Right lobe of liver (tissue), 4 donors: ENCODE measurements at regions not wholly inside any gene's neighbourhood (a gene's known extent, or its start where the extent isn't known, plus 50 kb on each side); places are given as distances from the start of the nearest gene placed in this dataset.

Experiments
- POLR2A ChIP-seq: fragments of 450-650 bp; IDR thresholded peaks from one replicate; pipeline ENCODE4 v1.6.1; 2017; ENCODE audit warnings: antibody characterized with exemption, mild to moderate bottlenecking
- TF ChIP-seq, protein P1 (sequence below), 4 donors: fragments of 200-600 bp in 3 of 4; fragments of 450-650 bp in 1 of 4; IDR thresholded peaks; one replicate each; pipeline versions ENCODE4 v1.5.1 to v1.8.0; 2016 to 2022; ENCODE audit warnings: antibody characterized with exemption in 4 of 4, mild to moderate bottlenecking in 2 of 4
- donor health status: DM: no; HTN: no; CAD: no.
- donor health status: DM: no; HTN: no; CAD: no.
- donor health status: DM: no; HTN: yes; CAD: no.

DNA sequence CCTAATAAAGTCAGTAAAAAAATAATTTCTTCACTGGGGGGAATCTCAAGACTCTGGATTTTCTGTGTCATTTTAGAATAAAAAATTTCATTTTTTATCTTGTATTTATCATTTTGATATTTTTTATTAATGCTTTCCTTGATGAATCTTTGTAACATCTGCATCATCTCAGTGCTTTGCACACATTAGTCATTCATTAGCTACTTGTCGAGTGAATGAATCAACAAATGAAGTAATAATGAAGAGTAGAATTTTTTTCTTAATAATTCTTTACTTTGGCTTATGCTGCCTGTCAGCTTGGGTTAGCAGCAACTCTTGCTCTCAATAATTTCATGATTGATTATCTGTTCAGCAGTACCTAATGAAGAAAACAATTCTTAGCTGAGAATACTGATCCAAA lies 530.8 kb downstream of the GRXCR1 start:
- TF ChIP-seq, protein P1, sequence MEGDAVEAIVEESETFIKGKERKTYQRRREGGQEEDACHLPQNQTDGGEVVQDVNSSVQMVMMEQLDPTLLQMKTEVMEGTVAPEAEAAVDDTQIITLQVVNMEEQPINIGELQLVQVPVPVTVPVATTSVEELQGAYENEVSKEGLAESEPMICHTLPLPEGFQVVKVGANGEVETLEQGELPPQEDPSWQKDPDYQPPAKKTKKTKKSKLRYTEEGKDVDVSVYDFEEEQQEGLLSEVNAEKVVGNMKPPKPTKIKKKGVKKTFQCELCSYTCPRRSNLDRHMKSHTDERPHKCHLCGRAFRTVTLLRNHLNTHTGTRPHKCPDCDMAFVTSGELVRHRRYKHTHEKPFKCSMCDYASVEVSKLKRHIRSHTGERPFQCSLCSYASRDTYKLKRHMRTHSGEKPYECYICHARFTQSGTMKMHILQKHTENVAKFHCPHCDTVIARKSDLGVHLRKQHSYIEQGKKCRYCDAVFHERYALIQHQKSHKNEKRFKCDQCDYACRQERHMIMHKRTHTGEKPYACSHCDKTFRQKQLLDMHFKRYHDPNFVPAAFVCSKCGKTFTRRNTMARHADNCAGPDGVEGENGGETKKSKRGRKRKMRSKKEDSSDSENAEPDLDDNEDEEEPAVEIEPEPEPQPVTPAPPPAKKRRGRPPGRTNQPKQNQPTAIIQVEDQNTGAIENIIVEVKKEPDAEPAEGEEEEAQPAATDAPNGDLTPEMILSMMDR (IDR thresholded peaks at IDR 0.05), result no peak
- TF ChIP-seq POLR2A, result no peak
